HG03460 (cell line): ENCODE measurements at regions not wholly inside any gene's neighbourhood (a gene's known extent, or its start where the extent isn't known, plus 50 kb on each side); places are given as distances from the start of the nearest gene placed in this dataset.

Source experiments
- ATAC-seq: cut with Tn5 transposase; IDR thresholded peaks from one replicate; pipeline ENCODE4 v1.9.1; 2021; ENCODE audit not compliant: unreplicated experiment

DNA sequence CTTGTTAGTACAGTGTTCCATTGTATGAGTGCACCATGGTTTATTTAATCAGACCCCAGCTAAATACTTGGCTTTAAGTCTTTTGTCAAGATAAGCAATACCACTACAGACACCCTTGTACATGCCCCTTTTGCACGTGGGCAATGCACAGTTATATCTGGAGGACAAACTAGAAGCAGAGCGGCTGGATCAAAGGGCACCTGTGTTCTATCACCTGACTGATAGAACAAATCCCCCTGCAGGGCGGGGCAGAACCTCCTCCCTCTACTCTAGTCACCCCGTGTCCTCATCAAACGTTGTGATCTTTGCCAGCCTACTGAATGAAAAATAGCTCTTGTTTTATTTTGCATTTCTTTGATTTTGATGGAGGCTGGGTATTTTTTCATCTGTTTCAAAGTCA lies 314.9 kb downstream of the TLE3 start:
- no peak for ATAC-seq

GRCh38 chr15:69783211-69783610 lies 314.5 kb downstream of the TLE3 start:
- no peak for ATAC-seq

GRCh38 chr15:69784798-69785566 lies 312.7 kb downstream of the TLE3 start:
- no peak for ATAC-seq

- ATAC-seq = no peak
Observed at GRCh38 chr15:69786136-69786701, 311.5 kb downstream of the TLE3 start.

DNA sequence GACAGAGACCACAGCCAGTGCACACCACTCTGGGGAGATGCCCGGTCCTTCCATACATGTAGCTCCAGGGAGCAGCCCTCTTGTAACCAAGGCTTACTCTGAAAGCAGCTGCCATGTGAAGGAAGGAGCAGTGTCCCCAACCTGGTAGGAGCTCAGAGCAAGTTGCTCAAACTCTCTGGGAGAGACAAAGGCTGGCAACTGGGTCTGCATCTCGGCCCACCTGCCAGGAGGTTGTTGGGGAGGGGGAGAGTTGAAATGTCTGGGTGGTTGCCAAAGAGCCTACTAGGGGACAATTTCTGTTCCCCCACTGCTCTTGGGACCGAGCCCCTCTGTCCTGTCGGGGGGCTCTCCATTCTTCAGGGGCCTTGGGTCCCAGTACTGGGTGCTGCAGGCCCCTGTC lies 309.9 kb downstream of the TLE3 start:
- no peak for ATAC-seq

GRCh38 chr15:69789648-69790393 lies 307.9 kb downstream of the TLE3 start:
- ATAC-seq = no peak

GRCh38 chr15:69790632-69791031 lies 307.1 kb downstream of the TLE3 start:
- ATAC-seq = no peak

DNA sequence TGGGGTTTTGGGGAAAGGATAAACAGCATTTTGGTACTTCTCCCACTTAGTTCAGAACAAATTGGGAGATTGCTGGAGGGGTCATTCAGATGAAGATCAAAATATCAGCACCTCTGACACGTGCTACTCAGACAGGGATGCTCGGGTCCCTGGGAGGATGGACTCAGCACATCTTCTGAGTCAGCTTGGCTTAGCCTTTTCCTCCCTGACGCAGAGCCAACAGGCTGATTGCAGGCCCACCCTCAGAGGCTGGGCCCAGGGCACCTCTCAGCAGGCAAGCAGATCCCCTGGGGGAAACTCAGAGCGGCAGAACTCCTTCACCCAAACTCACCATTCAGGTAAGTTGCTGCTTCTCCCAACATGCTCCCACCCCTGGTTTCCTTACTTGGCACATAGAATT lies 304.9 kb downstream of the TLE3 start:
- ATAC-seq = no peak

DNA sequence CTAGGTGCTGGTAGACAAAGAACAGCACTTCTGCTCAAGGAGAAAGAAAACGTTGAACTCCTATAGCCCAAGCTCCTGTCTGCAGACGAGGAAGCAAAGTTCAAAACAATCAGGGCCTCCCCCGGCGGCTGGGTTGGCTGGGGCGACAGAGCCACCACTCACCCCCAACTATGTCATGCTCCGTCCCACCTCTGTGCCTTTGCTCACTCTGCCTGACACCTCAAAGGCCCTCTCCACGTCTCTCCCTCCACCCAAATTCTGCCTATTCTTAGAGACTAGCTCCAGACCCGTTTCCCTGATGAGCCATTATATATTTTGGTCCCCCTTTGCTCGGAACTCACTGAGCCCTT lies 304.3 kb downstream of the TLE3 start:
- no peak for ATAC-seq

- no peak for ATAC-seq
Observed at GRCh38 chr15:69793781-69794451, 303.8 kb downstream of the TLE3 start.

GRCh38 chr15:69794645-69795469 lies 302.9 kb downstream of the TLE3 start:
- ATAC-seq = no peak

GRCh38 chr15:69795601-69796000 lies 302.1 kb downstream of the TLE3 start:
- ATAC-seq = no peak

GRCh38 chr15:69797051-69797595 lies 300.6 kb downstream of the TLE3 start:
- ATAC-seq = no peak

- no peak for ATAC-seq
Observed at GRCh38 chr15:69797615-69798014, 300.1 kb downstream of the TLE3 start.

- ATAC-seq = no peak
Observed at GRCh38 chr15:69798481-69799250, 299.1 kb downstream of the TLE3 start.

DNA sequence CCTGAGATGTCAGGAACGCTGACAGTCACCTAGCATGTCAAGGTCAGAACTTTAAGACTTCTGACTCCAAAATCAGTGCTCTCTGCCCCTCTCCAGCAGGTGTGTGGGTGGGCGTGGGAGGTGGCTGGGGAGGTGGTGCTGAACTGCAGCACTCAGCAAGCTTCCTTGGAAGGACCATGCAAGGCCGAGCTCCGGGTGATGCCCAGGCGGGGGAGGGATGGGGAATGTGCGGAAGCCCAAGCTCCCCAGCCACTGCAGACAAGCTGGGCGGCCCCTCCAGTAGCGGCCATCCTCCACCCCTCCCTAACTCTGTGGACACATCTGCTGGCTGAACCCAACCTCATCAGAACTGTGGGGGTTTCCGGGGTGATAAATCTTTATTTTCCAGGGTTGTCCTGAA lies 296.6 kb downstream of the TLE3 start:
- ATAC-seq = no peak

- no peak for ATAC-seq
Observed at GRCh38 chr15:69802432-69802831, 295.3 kb downstream of the TLE3 start.

DNA sequence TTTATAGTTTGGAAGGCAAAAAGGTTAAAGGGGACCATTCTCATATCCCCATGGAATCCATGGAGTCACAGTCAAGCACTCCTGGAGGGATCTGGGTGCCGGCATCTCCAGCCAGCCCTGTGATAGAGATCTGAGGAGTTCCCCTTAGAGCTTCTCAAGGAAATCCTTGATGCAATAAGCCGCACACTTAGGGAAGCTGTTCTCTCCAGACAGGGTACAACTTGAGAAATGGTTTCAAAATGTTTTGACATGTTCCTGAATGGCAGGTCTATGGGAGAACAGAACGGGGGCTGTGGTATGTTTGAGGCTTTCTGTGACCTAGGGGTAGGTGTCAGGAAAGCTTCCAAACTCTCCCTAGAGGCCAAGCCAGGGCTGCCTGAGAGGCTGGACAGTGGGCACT lies 292.9 kb downstream of the TLE3 start:
- ATAC-seq = no peak

DNA sequence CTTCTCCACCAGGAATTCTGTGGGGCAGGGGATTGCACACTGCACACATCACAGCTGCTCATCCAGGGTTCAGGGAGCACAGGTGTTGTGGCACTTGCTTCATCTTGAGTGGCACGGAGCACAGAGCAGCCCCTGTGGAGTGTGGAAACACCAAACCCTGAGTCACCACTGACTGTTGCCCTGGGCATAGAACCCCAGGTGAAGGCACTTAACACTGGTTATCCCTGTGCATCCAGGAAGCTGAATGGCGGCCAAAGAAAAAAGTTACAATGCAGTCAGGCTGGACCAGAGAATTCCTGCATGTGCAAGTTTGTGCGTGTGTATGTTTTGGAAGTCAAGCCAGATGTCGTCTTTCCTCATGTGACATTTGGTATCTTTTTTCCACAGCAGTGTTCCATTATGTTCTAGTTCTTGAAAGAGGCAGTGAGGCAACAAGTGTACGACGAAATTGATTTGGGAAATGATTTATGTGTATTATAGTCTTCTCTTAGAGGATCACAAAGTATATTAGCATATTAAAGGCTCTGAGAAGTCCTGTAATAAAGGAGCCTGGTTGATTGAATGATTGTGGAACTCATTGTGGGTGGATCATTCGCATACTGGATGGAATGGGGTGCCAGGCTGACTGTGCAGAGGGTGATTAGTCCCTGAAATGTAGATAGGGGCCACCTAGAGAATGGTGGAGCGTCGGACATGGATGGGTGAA lies 292.3 kb downstream of the TLE3 start:
- ATAC-seq = no peak
